Skeletal muscle satellite cell (primary cell): ENCODE measurements at regions not wholly inside any gene's neighbourhood (a gene's known extent, or its start where the extent isn't known, plus 50 kb on each side); places are given as distances from the start of the nearest gene placed in this dataset.

Experiments used
- H3K27me3 ChIP-seq: 2 replicates; pipeline ENCODE4 v1.7.0; 2013; ENCODE audit warnings: low read length; ENCODE audit not compliant: control insufficient read depth, insufficient read depth
- H3K36me3 ChIP-seq: 2 replicates; pipeline ENCODE4 v1.7.0; 2013; ENCODE audit warnings: mild to moderate bottlenecking, control low read depth, low read length; ENCODE audit not compliant: insufficient read depth
- H3K4me1 ChIP-seq: 2 replicates; pipeline ENCODE4 v1.7.0; 2013; ENCODE audit warnings: low read length; ENCODE audit not compliant: control insufficient read depth, insufficient read depth
- H3K4me2 ChIP-seq: 2 replicates; pipeline ENCODE4 v1.7.0; 2013; ENCODE audit warnings: mild to moderate bottlenecking, low read length
- H3K4me3 ChIP-seq: 2 replicates; pipeline ENCODE4 v1.7.0; 2013; ENCODE audit warnings: low read length
- H3K9ac ChIP-seq: 2 replicates; pipeline ENCODE4 v1.7.0; 2013; ENCODE audit warnings: mild to moderate bottlenecking, low read depth, low read length, moderate library complexity
- H3K9me3 ChIP-seq: replicated peaks from 2 replicates; pipeline ENCODE4 v1.7.0; 2013; ENCODE audit warnings: mild to moderate bottlenecking, control low read depth, low read length

DNA sequence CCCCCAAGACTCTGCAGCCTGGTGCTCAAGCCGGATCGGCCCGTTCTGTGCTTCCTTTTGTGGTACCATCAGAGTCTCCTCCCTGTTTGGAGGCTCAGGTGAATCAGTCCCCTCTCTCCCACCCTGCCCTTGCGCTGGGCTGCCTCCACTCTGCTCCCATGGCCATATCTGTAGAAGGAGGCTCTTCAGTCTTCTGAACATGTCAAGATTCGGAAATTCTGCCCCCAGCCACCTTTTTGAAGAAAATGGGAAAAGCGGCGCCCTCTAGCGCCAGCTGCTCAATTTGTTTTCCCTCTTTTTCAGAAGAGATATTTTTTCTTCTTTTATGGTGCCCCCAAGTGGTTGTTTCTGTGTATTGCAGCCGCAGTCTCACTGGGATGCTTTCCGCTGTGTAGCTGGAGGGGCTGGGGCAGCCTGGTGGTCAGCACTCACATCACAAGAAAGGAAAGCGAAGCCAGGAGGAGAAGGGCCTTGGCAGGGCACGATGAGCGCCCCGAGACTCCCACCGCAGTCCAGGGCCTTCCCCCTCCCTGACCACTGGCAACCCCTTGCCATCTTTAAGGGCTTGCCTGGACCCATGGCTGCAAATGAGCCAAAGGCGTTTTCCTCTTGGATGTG, 58.4 kb upstream of the CACNA1E start:
- H3K9me3 ChIP-seq, result no peaks in the 10 kb centered on the region
- no peak overlapping the region for H3K4me2 ChIP-seq
- H3K36me3 ChIP-seq, result no peaks in the 10 kb centered on the region
- peaks cover 11% of the 10 kb centered on the region for H3K27me3 ChIP-seq
- no peak overlapping the region for H3K9ac ChIP-seq
- no peak overlapping the region for H3K4me3 ChIP-seq
- no peaks in the 10 kb centered on the region for H3K4me1 ChIP-seq

DNA sequence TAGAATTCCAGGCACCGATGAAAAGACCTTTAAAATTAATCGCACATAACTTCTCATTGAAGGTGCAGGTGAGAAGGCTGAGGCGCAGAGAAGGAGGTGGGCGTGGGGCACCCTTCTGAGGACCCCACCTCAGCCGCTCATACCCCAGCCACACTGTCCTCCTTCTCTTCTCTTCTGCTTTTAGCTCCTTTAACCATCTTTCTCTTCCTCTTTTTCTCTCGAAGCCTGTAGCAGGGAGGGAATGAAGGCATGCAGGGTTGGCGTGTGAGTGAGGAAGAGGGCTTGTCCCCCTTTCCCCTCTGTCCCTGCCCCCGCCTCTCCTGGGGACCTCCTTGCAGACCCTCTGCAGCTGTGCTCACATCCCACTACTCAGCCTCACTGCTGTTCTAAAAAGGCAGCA, 57.8 kb upstream of the CACNA1E start:
- H3K9ac ChIP-seq, result no peak overlapping the region
- no peaks in the 10 kb centered on the region for H3K4me1 ChIP-seq
- H3K4me3 ChIP-seq, result no peak overlapping the region
- H3K4me2 ChIP-seq, result no peak overlapping the region
- peaks cover 14% of the 10 kb centered on the region for H3K27me3 ChIP-seq
- no peaks in the 10 kb centered on the region for H3K9me3 ChIP-seq
- no peaks in the 10 kb centered on the region for H3K36me3 ChIP-seq

- no peak overlapping the region for H3K4me2 ChIP-seq
- H3K4me3 ChIP-seq, result no peak overlapping the region
- H3K9me3 ChIP-seq, result no peaks in the 10 kb centered on the region
- H3K27me3 ChIP-seq, result peaks cover 11% of the 10 kb centered on the region
- H3K36me3 ChIP-seq, result no peaks in the 10 kb centered on the region
- H3K9ac ChIP-seq, result no peak overlapping the region
- no peaks in the 10 kb centered on the region for H3K4me1 ChIP-seq
Measured at GRCh38 chr1:181429462-181429861, 53.9 kb upstream of the CACNA1E start.

DNA sequence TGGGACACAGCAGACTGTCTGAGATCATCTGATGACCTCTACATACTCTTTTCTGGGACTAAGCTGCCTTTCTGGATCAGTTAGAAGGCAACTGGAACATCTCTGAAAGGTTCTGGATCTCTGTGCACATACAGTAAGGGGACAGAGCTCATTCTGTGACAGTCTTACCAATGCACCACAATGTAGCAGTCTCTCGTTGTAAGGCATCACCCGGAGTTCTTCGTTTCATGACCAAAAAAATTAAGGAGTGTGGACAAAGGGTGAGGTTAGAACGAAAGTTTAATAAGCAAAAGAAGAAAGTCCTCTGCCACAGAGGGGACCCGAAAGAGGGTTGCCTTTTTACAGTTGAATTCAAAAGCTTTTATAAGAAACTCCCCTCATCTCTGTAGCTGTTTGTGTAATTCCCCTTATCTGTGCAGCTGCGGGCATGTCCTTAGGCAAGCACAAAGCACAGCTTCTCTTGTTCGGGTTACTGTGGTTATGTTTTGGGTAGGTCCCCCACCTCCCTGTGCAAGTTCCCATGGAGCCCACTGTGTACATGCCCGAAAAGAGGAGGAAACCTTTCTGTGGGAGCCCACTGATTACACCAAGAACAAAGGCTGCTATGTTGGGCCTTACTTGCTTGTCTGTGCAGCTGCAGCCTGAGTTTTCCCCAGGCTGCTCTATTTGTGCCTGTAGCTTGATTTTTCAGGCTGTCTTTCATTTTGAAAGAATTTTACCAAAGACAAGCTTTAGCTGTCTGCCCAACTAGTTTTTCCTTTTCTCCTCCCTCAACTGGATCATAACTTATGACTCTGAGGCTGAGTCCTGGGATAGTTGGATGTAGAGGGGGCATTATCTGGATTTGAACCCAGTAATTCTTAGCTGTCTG, 53.1 kb upstream of the CACNA1E start:
- Histone ChIP-seq H3K27me3 (peaks cover 11% of the 10 kb centered on the region), H3K4me1 (no peaks in the 10 kb centered on the region), H3K36me3 (no peaks in the 10 kb centered on the region), H3K9ac (no peak overlapping the region), H3K4me2 (no peak overlapping the region), H3K4me3 (no peak overlapping the region), H3K9me3 (no peaks in the 10 kb centered on the region)
